Esophagus muscularis mucosa (tissue), 4 donors: ENCODE measurements at regions not wholly inside any gene's neighbourhood (a gene's known extent, or its start where the extent isn't known, plus 50 kb on each side); places are given as distances from the start of the nearest gene placed in this dataset.
"Not testable (repeated sequence)": the region's sequence is repeated elsewhere in the genome, so short reads cannot be mapped to it uniquely, and the experiment has no call there.

Source experiments
- DNase-seq: peaks from one replicate; pipeline ENCODE4 v3.0.0-alpha.2; 2017; ENCODE audit errors: extremely low spot score
- H3K27ac ChIP-seq, 4 donors: fragments of 200-600 bp; sonication (generic); replicated peaks in 1 of 4; 1 replicate in 3 of 4; 2 replicates in 1 of 4; pipeline ENCODE4 v1.5.1; 2016 to 2019; ENCODE audit warnings: mild to moderate bottlenecking in 1 of 4
- H3K27me3 ChIP-seq, 4 donors: fragments of 200-600 bp; sonication (generic); one replicate each; pipeline versions ENCODE4 v1.5.1 to v1.6.0; 2016 to 2019
- H3K36me3 ChIP-seq, 4 donors: fragments of 200-600 bp; sonication (generic); one replicate each; pipeline ENCODE4 v1.5.1; 2016 to 2019
- H3K4me1 ChIP-seq, 4 donors: fragments of 200-600 bp; sonication (generic); one replicate each; pipeline ENCODE4 v1.5.1; 2016 to 2019
- H3K4me3 ChIP-seq, 4 donors: fragments of 200-600 bp; sonication (generic); 1 replicate in 2 of 4; 2 replicates in 2 of 4; pipeline ENCODE4 v1.5.1; 2016 to 2019; ENCODE audit warnings: mild to moderate bottlenecking in 4 of 4, moderate library complexity in 1 of 4
- H3K9me3 ChIP-seq, 4 donors: fragments of 200-600 bp; sonication (generic); 1 replicate in 3 of 4; 2 replicates in 1 of 4; pipeline ENCODE4 v1.5.1; 2016 to 2019
- WGBS: methylation state at CpG from one replicate; pipeline ENCODE4 v1.1.5; 2018; 5-methylcytosine and 5-hydroxymethylcytosine counted together
- intact Hi-C: fragments of 100-400 bp; cut with DNase I; formaldehyde crosslinking; loops from one replicate; pipeline ENCODE4 v1.15.1; 2023

DNA sequence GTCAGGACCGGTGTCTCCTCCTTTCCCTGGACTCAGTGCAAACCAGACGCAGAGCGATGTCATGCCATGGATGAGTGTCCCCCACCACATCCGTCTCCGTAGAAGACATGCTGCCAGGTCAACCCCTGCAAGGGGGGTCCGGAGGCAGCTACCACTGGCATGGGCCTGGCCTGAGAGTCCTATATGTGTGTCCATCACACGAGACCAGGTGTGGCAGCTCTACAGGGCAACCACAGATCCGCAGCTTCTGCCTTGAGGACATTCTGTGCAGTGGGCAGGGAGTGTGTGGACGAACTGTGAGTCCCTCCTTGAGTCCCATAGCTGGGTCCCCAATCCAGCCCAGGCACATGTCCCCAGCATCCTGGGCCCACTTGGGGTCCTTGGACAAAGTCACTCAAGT, 133.6 kb downstream of the TNFRSF13B start:
- H3K27ac ChIP-seq, H3K36me3 ChIP-seq, H3K27me3 ChIP-seq, intact Hi-C loops, H3K4me1 ChIP-seq, H3K9me3 ChIP-seq, DNase-seq, H3K4me3 ChIP-seq: not testable (repeated sequence)
- WGBS: 100% methylated on average over 5 of the region's 9 CpGs

DNA sequence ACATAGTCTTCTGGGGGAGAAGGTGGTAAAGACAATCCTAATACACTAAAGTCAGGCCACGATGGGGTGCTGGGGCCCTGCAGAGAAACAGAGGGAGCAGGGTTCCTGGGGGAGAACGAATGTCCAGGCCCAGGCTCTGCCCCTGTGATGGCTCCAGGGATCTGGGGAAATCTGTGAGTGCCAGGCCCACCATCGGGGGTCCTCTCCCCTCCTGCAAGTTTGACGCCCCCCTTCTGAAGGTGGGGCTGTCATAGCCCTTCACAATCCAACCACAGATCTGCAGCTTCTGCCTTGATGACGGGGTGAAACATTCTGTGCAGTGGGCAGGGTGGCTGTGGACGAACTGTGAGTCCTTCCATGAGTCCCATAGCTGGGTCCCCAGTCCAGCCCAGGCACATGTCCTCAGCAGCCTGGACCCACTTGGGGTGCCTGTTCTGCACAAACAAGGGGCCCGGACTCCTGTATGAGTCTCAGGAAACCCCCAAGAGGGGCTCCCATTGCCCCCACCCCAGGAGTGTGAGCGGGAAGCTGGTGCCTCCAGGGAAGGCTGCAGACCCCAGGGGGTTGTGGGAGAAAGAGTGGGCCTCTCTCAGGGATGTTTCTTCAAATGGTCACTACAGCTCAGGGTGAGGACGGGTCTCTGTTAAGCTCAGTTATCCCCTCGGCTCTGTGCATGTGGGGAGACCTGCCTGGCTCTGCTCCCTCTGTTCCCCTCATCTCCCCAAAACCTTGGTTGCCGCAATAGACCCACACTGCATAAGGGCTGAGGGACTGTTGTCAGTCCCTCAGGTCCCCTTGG, 134.3 kb downstream of the TNFRSF13B start:
- H3K36me3 ChIP-seq, DNase-seq, H3K27me3 ChIP-seq, intact Hi-C loops, H3K9me3 ChIP-seq, H3K4me3 ChIP-seq, H3K27ac ChIP-seq, H3K4me1 ChIP-seq: not testable (repeated sequence)
- WGBS: 91% methylated on average over 4 of the region's 11 CpGs

DNA sequence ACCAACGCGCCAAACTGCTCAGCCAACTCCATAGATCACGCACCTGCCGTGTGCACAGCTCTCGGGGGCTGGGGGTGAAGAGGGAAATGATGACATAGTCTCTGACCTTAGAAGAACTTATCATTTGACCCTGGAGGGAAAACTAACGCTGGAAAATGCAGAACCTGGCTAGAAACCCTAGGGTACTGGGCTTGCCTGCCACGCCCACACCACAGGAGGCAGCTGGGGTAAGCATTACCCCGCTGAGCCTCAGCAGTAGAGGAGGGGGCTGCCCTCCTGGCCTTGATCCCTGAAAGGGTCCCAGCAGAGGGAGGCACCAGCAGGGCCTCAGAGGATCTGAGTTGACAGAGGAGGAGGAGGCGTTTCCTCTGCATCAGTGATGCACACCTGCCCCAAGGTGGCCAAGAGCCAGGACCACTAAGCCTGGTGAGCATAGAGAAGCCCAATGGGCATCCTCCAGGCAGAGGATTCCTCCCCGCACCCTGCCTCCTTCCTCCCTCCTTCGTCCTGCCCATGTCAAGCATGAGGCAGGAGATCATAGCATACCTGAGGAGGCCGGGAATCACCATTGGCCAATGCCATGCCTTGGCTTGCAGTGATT, 135.5 kb downstream of the TNFRSF13B start:
- H3K4me3 ChIP-seq, H3K27ac ChIP-seq, H3K4me1 ChIP-seq, H3K36me3 ChIP-seq, H3K9me3 ChIP-seq, H3K27me3 ChIP-seq, intact Hi-C loops, DNase-seq: not testable (repeated sequence)
- WGBS: no CpG with 5 or more reads among the region's 12 CpGs

DNA sequence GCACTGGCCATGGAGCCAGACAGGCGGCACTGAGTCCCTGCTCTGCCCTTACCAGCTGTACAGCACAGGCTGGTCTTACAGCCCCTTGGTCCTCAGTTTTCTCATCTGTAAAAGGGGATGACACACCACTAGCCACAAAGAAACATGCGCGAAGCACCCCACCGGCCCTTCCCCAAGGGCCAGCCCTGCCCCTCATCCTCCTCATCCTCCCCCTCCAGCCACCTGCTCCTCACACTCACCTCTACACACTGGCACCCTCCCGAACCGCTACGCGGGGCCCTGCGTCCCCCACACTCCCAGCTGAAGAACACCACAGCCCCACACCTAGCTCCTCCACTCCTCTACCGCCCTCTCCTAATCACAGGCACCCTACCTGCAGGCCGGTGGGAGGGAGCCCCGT, 138.4 kb downstream of the TNFRSF13B start:
- H3K4me1 ChIP-seq, H3K9me3 ChIP-seq, intact Hi-C loops, H3K36me3 ChIP-seq, H3K27ac ChIP-seq, DNase-seq, H3K27me3 ChIP-seq, H3K4me3 ChIP-seq: not testable (repeated sequence)
- 92% methylated on average over 5 of the region's 12 CpGs for WGBS

DNA sequence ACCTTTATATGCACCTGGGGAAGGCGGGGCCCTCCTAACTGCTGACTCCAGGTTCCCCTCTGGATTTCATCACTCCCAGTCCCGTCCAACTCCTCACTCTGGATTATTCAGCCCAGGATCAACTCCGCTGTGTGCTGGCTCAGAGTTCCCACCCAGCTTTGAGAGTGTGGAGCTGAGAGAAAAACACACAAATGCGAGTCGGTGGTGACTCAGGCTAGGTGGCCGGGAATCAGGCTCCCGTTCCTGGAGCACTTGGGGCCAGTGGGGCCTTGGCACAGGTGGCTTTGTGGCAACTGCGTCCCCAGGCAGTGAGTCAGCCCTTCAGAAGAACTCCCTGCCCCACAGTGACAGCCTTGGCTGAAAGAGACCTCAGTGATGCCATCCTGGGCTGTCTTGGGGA, 139.1 kb downstream of the TNFRSF13B start:
- intact Hi-C loops, H3K9me3 ChIP-seq, H3K4me3 ChIP-seq, H3K36me3 ChIP-seq, H3K4me1 ChIP-seq, H3K27me3 ChIP-seq, H3K27ac ChIP-seq, DNase-seq: not testable (repeated sequence)
- no CpG with 5 or more reads among the region's 8 CpGs for WGBS

DNA sequence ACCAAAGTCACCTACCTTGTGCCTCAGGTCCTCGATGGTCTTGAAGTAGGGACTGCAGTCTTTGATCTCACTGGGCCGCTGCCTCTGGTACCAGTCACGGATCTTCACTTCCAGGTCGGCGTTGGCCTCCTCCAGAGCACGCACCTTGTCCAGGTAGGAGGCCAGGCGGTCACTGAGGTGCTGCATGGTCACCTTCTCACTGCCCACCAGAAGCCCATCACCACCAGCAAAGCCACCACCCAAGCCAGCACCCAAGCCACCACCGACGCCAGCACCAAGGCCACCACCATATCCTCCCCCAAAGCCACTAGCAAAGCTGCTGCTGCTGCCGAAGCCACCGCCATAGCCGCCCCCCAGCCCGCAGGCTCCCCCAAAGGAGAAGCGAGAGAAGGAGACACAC, 139.7 kb downstream of the TNFRSF13B start:
- DNase-seq, intact Hi-C loops, H3K4me3 ChIP-seq, H3K9me3 ChIP-seq, H3K4me1 ChIP-seq, H3K36me3 ChIP-seq, H3K27me3 ChIP-seq, H3K27ac ChIP-seq: not testable (repeated sequence)
- WGBS: no CpG with 5 or more reads among the region's 14 CpGs

DNA sequence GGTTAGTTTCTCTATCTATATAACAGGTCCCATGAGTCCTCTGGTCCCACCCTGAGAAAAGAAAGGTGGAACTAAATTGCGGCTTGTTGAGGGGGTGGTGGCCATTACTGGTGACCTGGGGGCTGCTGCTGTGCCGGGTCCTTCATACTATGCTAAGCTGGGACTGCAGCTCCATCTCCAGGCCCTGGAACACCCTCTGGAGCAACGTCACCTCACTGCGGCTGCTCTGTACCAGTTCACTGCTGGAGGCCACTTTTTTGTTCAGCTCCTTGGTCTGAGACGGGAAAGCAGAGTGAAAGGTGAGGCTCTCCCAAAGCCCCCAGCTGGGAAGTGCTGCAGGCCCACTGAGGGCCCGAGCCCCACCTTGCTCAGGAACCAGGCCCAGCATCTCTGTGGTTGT, 140.7 kb downstream of the CCDC144A start:
- WGBS: no CpG with 5 or more reads among the region's 6 CpGs
- H3K36me3 ChIP-seq, intact Hi-C loops, H3K27ac ChIP-seq, H3K4me1 ChIP-seq, H3K27me3 ChIP-seq, DNase-seq, H3K4me3 ChIP-seq: not testable (repeated sequence)
- H3K9me3 ChIP-seq: peaks cover 0 to 11% (median 4%) of the 10 kb centered on the region in 4 donors

DNA sequence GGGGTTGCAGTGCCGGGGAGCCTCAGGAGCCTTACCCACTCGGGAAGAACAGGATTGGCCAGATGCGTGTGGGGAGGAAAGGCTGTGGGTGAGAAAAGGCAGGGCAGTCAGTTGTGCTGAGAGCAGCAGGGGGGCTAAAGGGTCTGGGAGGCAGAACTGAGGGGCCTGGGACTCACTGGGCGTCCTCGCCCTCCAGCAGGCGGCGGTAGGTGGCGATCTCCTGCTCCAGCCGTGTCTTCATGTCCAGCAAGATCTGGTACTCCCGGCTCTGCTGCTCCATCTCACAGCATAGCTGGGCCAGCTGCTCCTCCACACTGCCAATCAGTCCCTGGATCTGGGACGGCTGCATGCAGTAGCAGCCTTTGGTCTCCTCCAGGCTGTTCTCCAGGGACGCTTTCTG, 140.2 kb downstream of the CCDC144A start:
- H3K27me3 ChIP-seq, intact Hi-C loops, H3K4me3 ChIP-seq, H3K4me1 ChIP-seq, H3K27ac ChIP-seq, H3K36me3 ChIP-seq, DNase-seq: not testable (repeated sequence)
- no CpG with 5 or more reads among the region's 12 CpGs for WGBS
- peaks cover 0 to 11% (median 4%) of the 10 kb centered on the region in 4 donors for H3K9me3 ChIP-seq
